Astrocyte (in vitro differentiated cells and primary cell): ENCODE measurements at regions not wholly inside any gene's neighbourhood (a gene's known extent, or its start where the extent isn't known, plus 50 kb on each side); places are given as distances from the start of the nearest gene placed in this dataset.
A peak's percentile ranks its signal among the peaks of the same experiment; 100 is the strongest.

Source experiments
- DNase-seq: peaks from one replicate; pipeline ENCODE4 v3.0.0-alpha.2; 2010; ENCODE audit warnings: low read depth
- FAIRE-seq: peaks from 2 replicates; lab custom pipeline; 2011; peaks lifted over from hg19 to GRCh38; lab: Jason Lieb, UNC
- H2AFZ ChIP-seq: 2 replicates; pipeline ENCODE4 v1.6.0; 2012; ENCODE audit warnings: low read depth, low read length, inconsistent platforms
- H3K27ac ChIP-seq: 2 replicates; pipeline ENCODE4 v1.5.1; 2011; ENCODE audit warnings: low read depth, low read length, inconsistent platforms
- H3K27me3 ChIP-seq: 2 replicates; pipeline ENCODE4 v1.6.0; 2011; ENCODE audit warnings: low read length, inconsistent platforms; ENCODE audit not compliant: insufficient read depth
- H3K36me3 ChIP-seq: 2 replicates; pipeline ENCODE4 v1.5.1; 2011; ENCODE audit warnings: low read length, inconsistent platforms; ENCODE audit not compliant: insufficient read depth
- H3K4me1 ChIP-seq: 2 replicates; pipeline ENCODE4 v1.5.1; 2011; ENCODE audit warnings: low read length, inconsistent platforms; ENCODE audit not compliant: insufficient read depth
- H3K4me2 ChIP-seq: 2 replicates; pipeline ENCODE4 v1.6.0; 2012; ENCODE audit warnings: low read length, inconsistent platforms
- H3K4me3 ChIP-seq: 2 replicates; pipeline ENCODE4 v1.5.1; 2011; ENCODE audit warnings: low read depth, mild to moderate bottlenecking, low read length, inconsistent platforms; ENCODE audit not compliant: insufficient read depth
- H3K79me2 ChIP-seq: 2 replicates; pipeline ENCODE4 v1.6.0; 2012; ENCODE audit warnings: mild to moderate bottlenecking, low read length, inconsistent platforms; ENCODE audit not compliant: insufficient read depth
- H3K9ac ChIP-seq: 2 replicates; pipeline ENCODE4 v1.6.0; 2012; ENCODE audit warnings: mild to moderate bottlenecking, low read length, inconsistent platforms
- H3K9me3 ChIP-seq: 2 replicates; pipeline ENCODE4 v1.5.1; 2012; ENCODE audit warnings: low read depth, mild to moderate bottlenecking, low read length, inconsistent platforms; ENCODE audit not compliant: insufficient read depth
- H4K20me1 ChIP-seq: 2 replicates; pipeline ENCODE4 v1.6.0; 2012; ENCODE audit warnings: low read length, inconsistent platforms; ENCODE audit not compliant: insufficient read depth
- H3K27ac Mint-ChIP-seq: one replicate; pipeline ENCODE4 v1.8.0; 2021; ENCODE audit warnings: mild to moderate bottlenecking, mixed read lengths; ENCODE audit not compliant: unreplicated experiment
- H3K27me3 Mint-ChIP-seq: one replicate; pipeline ENCODE4 v1.8.0; 2021; ENCODE audit warnings: low read depth, mixed read lengths; ENCODE audit not compliant: unreplicated experiment
- H3K36me3 Mint-ChIP-seq: one replicate; pipeline ENCODE4 v1.8.0; 2021; ENCODE audit warnings: low read depth, mixed read lengths; ENCODE audit not compliant: unreplicated experiment
- H3K4me1 Mint-ChIP-seq: one replicate; pipeline ENCODE4 v1.8.0; 2021; ENCODE audit warnings: low read depth, mixed read lengths; ENCODE audit not compliant: unreplicated experiment
- H3K4me3 Mint-ChIP-seq: one replicate; pipeline ENCODE4 v1.8.0; 2021; ENCODE audit warnings: mild to moderate bottlenecking, moderate library complexity, mixed read lengths; ENCODE audit not compliant: unreplicated experiment
- H3K9me3 Mint-ChIP-seq: one replicate; pipeline ENCODE4 v1.8.0; 2021; ENCODE audit warnings: mild to moderate bottlenecking, mixed read lengths; ENCODE audit not compliant: unreplicated experiment
- EZH2 ChIP-seq: IDR thresholded peaks from 2 replicates; pipeline ENCODE4 v1.6.1; 2012; ENCODE audit warnings: mild to moderate bottlenecking, low read length, inconsistent platforms; ENCODE audit not compliant: insufficient read depth
- TF ChIP-seq, protein P1 (sequence below): IDR thresholded peaks from 2 replicates; pipeline ENCODE4 v1.5.1; 2011; ENCODE audit warnings: low read depth, mild to moderate bottlenecking, inconsistent platforms, low read length, moderate library complexity; ENCODE audit not compliant: insufficient read depth

DNA sequence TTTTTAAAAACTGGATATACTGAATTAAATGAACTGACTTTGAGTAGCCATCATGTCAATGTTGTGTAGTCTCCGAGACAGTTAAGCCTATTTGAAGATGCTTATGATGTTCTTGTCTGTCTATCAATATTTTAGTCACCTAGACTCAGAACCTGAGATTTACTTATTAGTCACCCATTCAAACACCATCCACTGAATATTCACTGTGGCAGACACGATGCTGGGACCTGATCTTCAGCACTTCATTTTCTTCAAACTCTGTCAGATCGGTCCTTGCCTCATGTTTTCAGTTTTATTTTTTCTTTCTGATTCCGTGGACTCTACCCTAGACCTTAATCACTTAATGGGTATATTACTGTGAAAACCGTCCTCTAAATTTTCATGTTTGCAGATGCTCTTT, 123.7 kb upstream of the MCHR2 start:
- H3K27me3 ChIP-seq = peaks cover 6% of the 10 kb centered on the region
- H3K4me1 ChIP-seq = no peaks in the 10 kb centered on the region
- peaks cover 16% of the 10 kb centered on the region for H3K27me3 Mint-ChIP-seq
- peaks cover 1% of the 10 kb centered on the region for H3K9me3 Mint-ChIP-seq
- no peak overlapping the region for H3K4me2 ChIP-seq
- DNase-seq (no peak), FAIRE-seq (no peak)
- H3K79me2 ChIP-seq = no peaks in the 10 kb centered on the region
- no peak overlapping the region for H3K27ac Mint-ChIP-seq
- H3K27ac ChIP-seq = no peak overlapping the region
- TF ChIP-seq EZH2 = no peak
- TF ChIP-seq, protein P1, sequence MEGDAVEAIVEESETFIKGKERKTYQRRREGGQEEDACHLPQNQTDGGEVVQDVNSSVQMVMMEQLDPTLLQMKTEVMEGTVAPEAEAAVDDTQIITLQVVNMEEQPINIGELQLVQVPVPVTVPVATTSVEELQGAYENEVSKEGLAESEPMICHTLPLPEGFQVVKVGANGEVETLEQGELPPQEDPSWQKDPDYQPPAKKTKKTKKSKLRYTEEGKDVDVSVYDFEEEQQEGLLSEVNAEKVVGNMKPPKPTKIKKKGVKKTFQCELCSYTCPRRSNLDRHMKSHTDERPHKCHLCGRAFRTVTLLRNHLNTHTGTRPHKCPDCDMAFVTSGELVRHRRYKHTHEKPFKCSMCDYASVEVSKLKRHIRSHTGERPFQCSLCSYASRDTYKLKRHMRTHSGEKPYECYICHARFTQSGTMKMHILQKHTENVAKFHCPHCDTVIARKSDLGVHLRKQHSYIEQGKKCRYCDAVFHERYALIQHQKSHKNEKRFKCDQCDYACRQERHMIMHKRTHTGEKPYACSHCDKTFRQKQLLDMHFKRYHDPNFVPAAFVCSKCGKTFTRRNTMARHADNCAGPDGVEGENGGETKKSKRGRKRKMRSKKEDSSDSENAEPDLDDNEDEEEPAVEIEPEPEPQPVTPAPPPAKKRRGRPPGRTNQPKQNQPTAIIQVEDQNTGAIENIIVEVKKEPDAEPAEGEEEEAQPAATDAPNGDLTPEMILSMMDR = no peak
- no peak overlapping the region for H3K4me3 ChIP-seq
- H3K4me3 Mint-ChIP-seq = no peak overlapping the region
- H4K20me1 ChIP-seq = no peaks in the 10 kb centered on the region
- H3K9me3 ChIP-seq = no peaks in the 10 kb centered on the region
- H3K4me1 Mint-ChIP-seq = peaks cover 5% of the 10 kb centered on the region
- no peak overlapping the region for H2AFZ ChIP-seq
- no peak overlapping the region for H3K9ac ChIP-seq
- no peaks in the 10 kb centered on the region for H3K36me3 Mint-ChIP-seq
- H3K36me3 ChIP-seq = no peaks in the 10 kb centered on the region

DNA sequence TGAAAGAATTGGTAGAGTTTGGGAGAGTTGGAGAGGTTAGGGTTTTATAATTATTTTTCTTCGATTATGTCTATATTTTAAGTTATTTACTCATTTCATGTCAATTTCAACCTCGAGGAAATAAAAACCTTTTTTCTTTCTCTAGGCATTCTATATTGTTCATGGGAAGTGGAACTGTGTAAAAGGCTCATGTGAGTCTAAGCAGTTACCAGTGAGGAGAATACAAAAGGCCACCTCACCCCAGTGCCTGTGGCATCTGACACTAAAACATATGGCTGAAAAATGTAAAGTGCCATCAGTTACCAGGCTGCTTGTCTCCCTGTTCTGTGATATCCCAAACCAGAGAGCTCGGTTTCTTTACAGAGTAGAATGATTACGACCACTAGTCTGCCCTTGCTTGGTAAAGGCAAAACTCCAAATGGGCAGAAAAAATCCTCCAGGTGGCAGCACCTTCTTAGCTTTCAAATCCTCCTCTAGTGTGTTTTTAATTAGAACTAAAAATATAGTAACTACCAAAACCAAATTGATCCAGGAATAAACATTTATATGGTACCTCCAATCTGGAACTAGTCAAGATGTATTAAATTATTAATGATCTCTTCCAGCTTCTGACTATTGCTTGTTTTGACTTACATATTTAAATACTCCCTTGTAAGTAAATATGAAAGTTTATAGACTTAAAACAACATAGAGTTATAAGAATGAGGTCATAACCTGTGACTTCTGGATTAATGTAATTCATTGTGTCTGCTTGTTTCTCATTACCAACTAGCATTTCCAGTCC, 122.6 kb upstream of the MCHR2 start:
- TF ChIP-seq EZH2 = no peak
- TF ChIP-seq, protein P1 = peak; percentile 82
- Histone ChIP-seq H2AFZ (no peak overlapping the region), H3K4me3 (no peak overlapping the region), H3K79me2 (no peaks in the 10 kb centered on the region), H3K9ac (no peak overlapping the region), H3K4me2 (no peak overlapping the region), H3K27me3 (peaks cover 13% of the 10 kb centered on the region), H3K36me3 (no peaks in the 10 kb centered on the region), H3K9me3 (no peaks in the 10 kb centered on the region), H4K20me1 (no peaks in the 10 kb centered on the region), H3K4me1 (no peaks in the 10 kb centered on the region), H3K27ac (no peak overlapping the region)
- peak; percentile 53 for DNase-seq
- H3K36me3 Mint-ChIP-seq = no peaks in the 10 kb centered on the region
- H3K9me3 Mint-ChIP-seq = no peaks in the 10 kb centered on the region
- peaks cover 8% of the 10 kb centered on the region for H3K27me3 Mint-ChIP-seq
- H3K4me1 Mint-ChIP-seq = peaks cover 5% of the 10 kb centered on the region
- no peak overlapping the region for H3K4me3 Mint-ChIP-seq
- peak; percentile 67 for FAIRE-seq
- no peak overlapping the region for H3K27ac Mint-ChIP-seq
